ENCODE measurements at regions not wholly inside any gene's neighbourhood (a gene's known extent, or its start where the extent isn't known, plus 50 kb on each side); places are given as distances from the start of the nearest gene placed in this dataset.

DNA sequence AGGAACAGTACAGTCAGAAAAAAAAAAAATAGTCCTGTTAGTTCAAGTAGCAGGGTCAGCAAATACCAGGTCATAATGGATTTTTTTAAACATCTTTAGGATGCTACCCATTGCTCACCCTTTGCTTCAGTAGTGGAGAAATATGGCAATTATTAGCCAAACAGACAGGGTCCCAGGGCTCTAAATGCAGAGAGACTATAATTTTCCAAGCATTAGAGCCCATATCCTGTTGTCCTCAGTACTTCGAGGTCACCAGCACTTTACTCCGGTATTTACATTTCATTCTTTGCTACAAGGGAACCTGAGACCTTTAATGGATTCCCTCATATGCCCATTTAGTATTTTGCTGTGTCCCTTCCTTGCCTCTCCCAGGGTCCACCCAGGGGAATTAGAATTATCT, 1562.9 kb upstream of the TENM3 start:
- TF ChIP-seq, protein P1, sequence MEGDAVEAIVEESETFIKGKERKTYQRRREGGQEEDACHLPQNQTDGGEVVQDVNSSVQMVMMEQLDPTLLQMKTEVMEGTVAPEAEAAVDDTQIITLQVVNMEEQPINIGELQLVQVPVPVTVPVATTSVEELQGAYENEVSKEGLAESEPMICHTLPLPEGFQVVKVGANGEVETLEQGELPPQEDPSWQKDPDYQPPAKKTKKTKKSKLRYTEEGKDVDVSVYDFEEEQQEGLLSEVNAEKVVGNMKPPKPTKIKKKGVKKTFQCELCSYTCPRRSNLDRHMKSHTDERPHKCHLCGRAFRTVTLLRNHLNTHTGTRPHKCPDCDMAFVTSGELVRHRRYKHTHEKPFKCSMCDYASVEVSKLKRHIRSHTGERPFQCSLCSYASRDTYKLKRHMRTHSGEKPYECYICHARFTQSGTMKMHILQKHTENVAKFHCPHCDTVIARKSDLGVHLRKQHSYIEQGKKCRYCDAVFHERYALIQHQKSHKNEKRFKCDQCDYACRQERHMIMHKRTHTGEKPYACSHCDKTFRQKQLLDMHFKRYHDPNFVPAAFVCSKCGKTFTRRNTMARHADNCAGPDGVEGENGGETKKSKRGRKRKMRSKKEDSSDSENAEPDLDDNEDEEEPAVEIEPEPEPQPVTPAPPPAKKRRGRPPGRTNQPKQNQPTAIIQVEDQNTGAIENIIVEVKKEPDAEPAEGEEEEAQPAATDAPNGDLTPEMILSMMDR (conservative IDR thresholded peaks at IDR 0.05): no peak
- no peak for TF ChIP-seq ZFX (IDR thresholded peaks at IDR 0.05)
- H3K27ac ChIP-seq: no peak overlapping the region

DNA sequence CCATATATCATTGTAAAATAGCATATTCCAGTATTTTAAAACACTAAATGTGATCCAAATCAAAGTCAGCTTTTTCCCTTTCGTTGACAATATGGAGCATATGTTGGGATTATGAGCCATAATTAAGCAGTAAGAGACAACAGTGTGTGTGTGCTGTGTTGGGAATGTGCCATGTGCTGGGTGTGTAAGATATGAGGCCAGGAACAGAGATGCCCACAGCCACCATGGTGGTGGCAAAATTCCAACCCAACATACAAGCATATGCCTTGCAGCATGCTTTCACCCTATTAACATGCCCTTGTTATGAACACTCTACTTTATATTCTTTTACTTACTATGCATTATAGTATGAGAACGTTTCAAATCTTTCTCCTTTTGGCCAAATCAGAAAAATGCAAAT, 1560.4 kb upstream of the TENM3 start:
- no peak for TF ChIP-seq ZFX (IDR thresholded peaks at IDR 0.05)
- TF ChIP-seq, protein P1 (conservative IDR thresholded peaks at IDR 0.05): no peak
- no peak overlapping the region for H3K27ac ChIP-seq

DNA sequence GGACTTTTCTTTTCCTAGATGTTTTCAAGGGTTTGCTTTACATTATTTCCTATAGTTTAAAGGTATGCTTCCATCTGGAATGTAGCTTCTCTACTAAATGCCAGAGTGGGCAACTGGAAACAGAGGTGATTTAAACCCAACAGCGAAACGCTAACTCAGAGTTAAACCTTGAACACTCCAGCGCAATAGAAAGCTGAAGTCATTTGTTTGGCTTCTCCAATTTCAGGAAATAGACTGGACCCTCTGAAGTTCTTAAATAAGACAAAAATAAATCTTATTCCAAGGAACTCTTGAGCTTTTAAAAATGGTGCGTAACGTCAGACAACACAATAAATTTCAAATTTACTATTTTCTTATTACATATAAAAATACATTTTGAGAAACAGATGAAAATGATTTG, 1560.0 kb upstream of the TENM3 start:
- no peak overlapping the region for H3K27ac ChIP-seq
- no peak for TF ChIP-seq ZFX (IDR thresholded peaks at IDR 0.05)
- TF ChIP-seq, protein P1 (conservative IDR thresholded peaks at IDR 0.05): no peak

DNA sequence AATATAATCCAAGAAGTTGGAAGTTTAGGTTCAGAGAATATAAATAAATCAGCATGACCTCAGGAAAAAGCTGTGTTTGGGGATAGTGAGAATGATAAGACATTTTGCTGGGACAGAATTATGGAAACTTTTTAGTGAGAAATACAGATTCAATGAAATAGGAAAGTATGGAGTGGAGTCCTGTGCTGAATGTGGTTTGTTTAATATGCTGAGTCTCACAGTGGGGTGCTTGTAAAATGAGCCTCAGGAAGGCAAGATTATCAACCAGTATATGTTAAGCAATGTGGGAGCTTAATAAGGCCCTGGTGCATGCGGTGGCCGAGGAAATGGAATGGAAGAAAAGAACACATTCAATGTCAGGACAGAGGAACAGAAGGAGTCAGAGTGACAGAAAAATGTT, 1554.7 kb upstream of the TENM3 start:
- H3K27ac ChIP-seq: no peak overlapping the region
- TF ChIP-seq ZFX (IDR thresholded peaks at IDR 0.05): no peak
- TF ChIP-seq, protein P1 (conservative IDR thresholded peaks at IDR 0.05): no peak

DNA sequence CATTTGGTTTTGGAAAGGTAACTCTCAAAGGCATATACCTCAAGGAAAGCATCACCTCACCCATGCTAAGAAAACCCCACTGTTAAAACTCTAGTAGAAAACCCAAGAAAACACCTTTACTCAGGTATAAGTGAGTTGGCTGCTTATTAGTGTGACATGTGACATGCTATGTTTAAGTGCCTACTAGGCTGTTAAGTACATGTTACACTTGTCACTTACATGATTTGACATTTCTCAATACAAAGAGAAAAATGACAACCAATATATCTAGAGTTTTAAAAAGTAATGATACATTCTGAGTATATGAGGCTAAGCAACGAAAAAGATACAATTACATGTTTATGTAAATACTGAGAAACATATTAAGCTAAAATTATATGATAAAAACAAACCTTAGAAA, 1548.3 kb upstream of the TENM3 start:
- TF ChIP-seq ZFX (IDR thresholded peaks at IDR 0.05): no peak
- TF ChIP-seq, protein P1 (conservative IDR thresholded peaks at IDR 0.05): no peak
- no peak overlapping the region for H3K27ac ChIP-seq

DNA sequence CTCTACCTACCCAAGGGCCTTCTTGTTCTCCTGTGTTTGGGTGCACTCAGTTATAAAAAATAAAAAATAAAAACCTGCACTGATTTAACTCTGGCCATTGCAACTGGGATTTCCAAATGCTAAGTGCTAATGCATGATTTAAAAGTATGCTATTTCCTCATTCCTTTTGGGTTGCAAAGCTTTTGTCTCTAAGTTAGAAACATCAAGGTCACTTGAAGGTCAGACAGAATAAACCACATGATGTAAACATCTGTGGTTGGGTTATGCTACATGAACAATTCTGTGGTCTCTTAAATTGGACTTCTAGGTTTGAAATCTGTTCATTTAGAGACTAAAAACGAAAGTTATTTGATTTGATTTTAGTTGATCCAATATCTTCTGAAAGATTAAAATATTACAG, 1547.4 kb upstream of the TENM3 start:
- no peak for TF ChIP-seq ZFX (IDR thresholded peaks at IDR 0.05)
- TF ChIP-seq, protein P1 (conservative IDR thresholded peaks at IDR 0.05): no peak
- H3K27ac ChIP-seq: no peak overlapping the region

DNA sequence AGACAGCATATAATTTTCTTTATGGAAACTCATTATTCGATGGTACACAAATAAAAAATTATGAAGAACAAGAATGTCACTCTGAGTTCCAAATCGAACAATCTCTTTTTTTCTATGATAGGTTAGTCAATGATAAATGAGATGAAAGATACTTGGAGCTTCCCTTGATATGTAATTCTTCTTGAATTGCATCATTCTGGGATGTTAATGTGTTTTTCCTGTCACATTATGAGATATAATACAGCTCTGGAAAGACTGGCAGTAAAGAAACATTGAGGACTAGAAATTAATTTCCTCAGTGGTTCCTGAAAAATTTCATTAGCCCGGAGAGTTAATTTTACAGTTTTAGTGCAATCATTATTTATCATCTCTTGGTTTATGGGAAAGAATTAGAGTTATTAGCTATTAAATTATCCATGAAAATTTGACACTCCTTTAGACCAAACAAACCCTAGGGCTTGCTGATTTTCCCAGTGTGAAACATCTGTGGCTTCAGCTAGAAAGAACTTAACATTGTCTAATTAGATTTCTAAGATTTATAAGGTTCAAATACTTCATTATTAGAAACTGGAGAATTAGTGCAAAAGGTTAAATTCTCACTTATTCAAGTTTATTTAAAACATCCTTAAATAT, 1546.6 kb upstream of the TENM3 start:
- TF ChIP-seq, protein P1 (conservative IDR thresholded peaks at IDR 0.05): no peak
- TF ChIP-seq ZFX (IDR thresholded peaks at IDR 0.05): no peak
- no peak overlapping the region for H3K27ac ChIP-seq

Data from C4-2B (cell line).